GM12878 (cell line): ENCODE measurements at regions not wholly inside any gene's neighbourhood (a gene's known extent, or its start where the extent isn't known, plus 50 kb on each side); places are given as distances from the start of the nearest gene placed in this dataset.

Source experiments
- ATAC-seq: fragments of 200-7000 bp; cut with Tn5 transposase; 3 replicates; pipeline ENCODE4 v1.9.1; 2020; ENCODE audit warnings: mild to moderate bottlenecking, moderate library complexity
- BruUV-seq: library from RNA; stranded (reverse); fragments of 400-500 nt; replicated peaks from 2 replicates; lab custom pipeline; 2021; lab: Mats Ljungman, UMichigan
- CTCF ChIA-PET: fragments of 300-600 bp; sonication (Branson Sonifier 250); formaldehyde crosslinking; extraction: SDS; loops from one replicate; lab custom pipeline; 2021; ENCODE audit warnings: inconsistent platforms; lab: Yijun Ruan, JAX
- POLR2A ChIA-PET: fragments of 350-600 bp; formaldehyde crosslinking; extraction: SDS; loops from one replicate; lab custom pipeline; 2021; ENCODE audit warnings: inconsistent platforms; lab: Charles Lee
- RAD21 ChIA-PET: fragments of 300-600 bp; sonication (Branson Sonifier 250); formaldehyde crosslinking; loops from one replicate; lab custom pipeline; 2023; ENCODE audit warnings: antibody characterized with exemption; ENCODE audit not compliant: unreplicated experiment; lab: Charles Lee
- SMC1A ChIA-PET: fragments of 300-600 bp; sonication (Branson Sonifier 250); formaldehyde crosslinking; loops from one replicate; lab custom pipeline; 2023; ENCODE audit not compliant: unreplicated experiment, uncharacterized antibody; lab: Charles Lee
- DNase-seq: peaks from one replicate; pipeline ENCODE4 v3.0.0-alpha.2; 2011; ENCODE audit warnings: low read depth, low spot score
- FAIRE-seq: peaks from 3 replicates; lab custom pipeline; 2011; peaks lifted over from hg19 to GRCh38; lab: Jason Lieb, UNC
- H2AFZ ChIP-seq: 2 replicates; pipeline ENCODE4 v1.6.0; 2011; ENCODE audit warnings: low read depth, low read length, control low read depth; ENCODE audit not compliant: control insufficient read depth
- H3K27ac ChIP-seq: 2 replicates; pipeline ENCODE4 v1.5.1; 2011; ENCODE audit warnings: control low read depth; ENCODE audit not compliant: control insufficient read depth, insufficient read depth
- H3K27me3 ChIP-seq, 2 experiments: replicated peaks in 1 of 2; 2 replicates each; pipeline versions ENCODE4 v1.6.0 to v1.6.1; 2011; ENCODE audit warnings: low read length in 1 of 2; ENCODE audit not compliant: control insufficient read depth in 2 of 2, insufficient read depth in 2 of 2
- H3K36me3 ChIP-seq, 2 experiments: 2 replicates each; pipeline ENCODE4 v1.5.1; 2011; ENCODE audit warnings: low read length in 1 of 2; ENCODE audit not compliant: control insufficient read depth in 2 of 2, insufficient read depth in 2 of 2
- H3K4me1 ChIP-seq: 2 replicates; pipeline ENCODE4 v1.6.1; 2011; ENCODE audit warnings: mild to moderate bottlenecking, low read length, moderate library complexity, mixed read lengths; ENCODE audit not compliant: control insufficient read depth, insufficient read depth
- H3K4me2 ChIP-seq: 2 replicates; pipeline ENCODE4 v1.6.0; 2011; ENCODE audit warnings: control low read depth; ENCODE audit not compliant: control insufficient read depth, insufficient read depth
- H3K4me3 ChIP-seq: fragments of 200-600 bp; sonication (generic); 2 replicates; pipeline ENCODE4 v1.5.1; 2016
- H3K79me2 ChIP-seq: 2 replicates; pipeline ENCODE4 v1.6.0; 2011; ENCODE audit warnings: low read length; ENCODE audit not compliant: control insufficient read depth, insufficient read depth
- H3K9ac ChIP-seq: 2 replicates; pipeline ENCODE4 v1.8.0; 2011; ENCODE audit warnings: low read length, control low read depth, mixed read lengths; ENCODE audit not compliant: control insufficient read depth, insufficient read depth
- H3K9me3 ChIP-seq: replicated peaks from 3 replicates; pipeline ENCODE4 v1.5.1; 2011; ENCODE audit warnings: mild to moderate bottlenecking, low read length; ENCODE audit not compliant: control insufficient read depth, insufficient read depth
- H4K20me1 ChIP-seq: 2 replicates; pipeline ENCODE4 v1.6.0; 2011; ENCODE audit not compliant: control insufficient read depth, insufficient read depth
- CREM ChIP-seq: IDR thresholded peaks from 2 replicates; pipeline ENCODE4 v1.6.1; 2014; ENCODE audit warnings: antibody characterized with exemption, low read depth
- CTCF ChIP-seq, 3 experiments: IDR thresholded peaks in 2 of 3; conservative IDR thresholded peaks in 1 of 3; 2 replicates each; pipeline ENCODE4 v1.5.1; 2011; ENCODE audit warnings: low read depth in 3 of 3, low read length in 3 of 3, mild to moderate bottlenecking in 3 of 3, control low read depth in 2 of 3, moderate library complexity in 2 of 3, inconsistent platforms in 1 of 3, mixed read lengths in 1 of 3; ENCODE audit not compliant: control insufficient read depth in 2 of 3, insufficient read depth in 1 of 3; ENCODE audit errors: extremely low read depth in 1 of 3
- E2F4 ChIP-seq: IDR thresholded peaks from 2 replicates; pipeline ENCODE4 v1.6.1; 2012; ENCODE audit warnings: low read depth, low read length, improper control_type of control experiment
- FOXK2 ChIP-seq: fragments of 450-650 bp; IDR thresholded peaks from 2 replicates; pipeline ENCODE4 v1.6.1; 2017; ENCODE audit warnings: mild to moderate bottlenecking, moderate library complexity
- GATAD2B ChIP-seq: fragments of 450-650 bp; conservative IDR thresholded peaks from 2 replicates; pipeline ENCODE4 v1.6.1; 2017; ENCODE audit warnings: low read depth, mild to moderate bottlenecking, moderate library complexity
- HCFC1 ChIP-seq: fragments of 150-350 bp; IDR thresholded peaks from 2 replicates; pipeline ENCODE4 v1.6.1; 2014; ENCODE audit warnings: low read length
- IRF4 ChIP-seq: IDR thresholded peaks from 2 replicates; pipeline ENCODE4 v1.6.1; 2011; ENCODE audit warnings: low read depth, low read length
- IRF5 ChIP-seq: fragments of 450-650 bp; IDR thresholded peaks from 2 replicates; pipeline ENCODE4 v1.6.1; 2017; ENCODE audit warnings: borderline replicate concordance
- KDM1A ChIP-seq: fragments of 200-600 bp; sonication (generic); IDR thresholded peaks from 2 replicates; pipeline ENCODE4 v1.6.1; 2016; ENCODE audit warnings: borderline replicate concordance
- POLR2A ChIP-seq: IDR thresholded peaks from 2 replicates; pipeline ENCODE4 v1.6.1; 2011; ENCODE audit warnings: low read depth, mild to moderate bottlenecking, low read length
- PRDM15 ChIP-seq: fragments of 450-650 bp; formaldehyde crosslinking; IDR thresholded peaks from 2 replicates; pipeline ENCODE4 v1.4.0; 2020; ENCODE audit warnings: mild to moderate bottlenecking, moderate library complexity
- RCOR1 ChIP-seq: conservative IDR thresholded peaks from 2 replicates; pipeline ENCODE4 v1.6.1; 2012; ENCODE audit warnings: low read depth, low read length, improper control_type of control experiment
- RELA ChIP-seq: fragments of 450-650 bp; IDR thresholded peaks from 2 replicates; pipeline ENCODE4 v1.8.0; 2014; ENCODE audit warnings: borderline replicate concordance; ENCODE audit not compliant: partially characterized antibody
- RUNX3 ChIP-seq: IDR thresholded peaks from 2 replicates; pipeline ENCODE4 v1.6.1; 2012; ENCODE audit warnings: low read length, inconsistent platforms
- WGBS: methylation state at CpG from one replicate; pipeline ENCODE4 v1.1.6; 2016; ENCODE audit warnings: low lambda C conversion rate; ENCODE audit not compliant: insufficient replicate concordance, insufficient coverage; ENCODE audit errors: missing lambda C conversion rate; 5-methylcytosine and 5-hydroxymethylcytosine counted together
- in situ Hi-C: fragments of 300-500 bp; cut with MboI; formaldehyde crosslinking; loops from 9 replicates; pipeline ENCODE4 v1.14.3; 2018; ENCODE audit warnings: mixed read lengths
- intact Hi-C: fragments of 100-400 bp; cut with micrococcal nuclease; formaldehyde crosslinking; loops from one replicate; pipeline ENCODE4 v1.14.2; 2022; ENCODE audit not compliant: unreplicated experiment

- Histone ChIP-seq H3K4me3 (no peak overlapping the region), H2AFZ (no peak overlapping the region), H3K9me3 (peaks cover 2% of the 10 kb centered on the region), H3K36me3 (no peaks in the 10 kb centered on the region), H3K9ac (no peak overlapping the region), H3K4me2 (no peak overlapping the region), H4K20me1 (no peaks in the 10 kb centered on the region), H3K27ac (no peak overlapping the region), H3K79me2 (no peaks in the 10 kb centered on the region), H3K27me3 (no peaks in the 10 kb centered on the region), H3K4me1 (0 out of 2 replicates have a peak, but pooled peaks cover 5% of the 10 kb centered on the region)
- DNase-seq (no peak), ATAC-seq (no peak), FAIRE-seq (no peak)
- SMC1A ChIA-PET = interaction anchor here (0.7 kb wide), 1 partner anchor 155 kb away, joined by 3 read pairs; no protein-coding TSS in a partner anchor
- WGBS = 39% methylated on average over 4 of the region's 4 CpGs
- RAD21 ChIA-PET = no interaction called here
- no TSS peak for BruUV-seq
- POLR2A ChIA-PET = no interaction called here
- TF ChIP-seq RCOR1 = no peak
- TF ChIP-seq POLR2A = no peak
- no peak for TF ChIP-seq RELA
- TF ChIP-seq KDM1A = no peak
- no peak for TF ChIP-seq FOXK2
- no peak for TF ChIP-seq E2F4
- TF ChIP-seq GATAD2B = no peak
- no peak for TF ChIP-seq PRDM15 (CRISPR knock-in tag)
- TF ChIP-seq IRF5 = no peak
- TF ChIP-seq CREM = no peak
- no peak for TF ChIP-seq CTCF (IDR thresholded peaks at IDR 0.05 in 2 of 3, conservative IDR thresholded peaks at IDR 0.05 in 1 of 3; ENCODE audit: control insufficient read depth in 2 of 3, extremely low read depth in 1 of 3, insufficient read depth in 1 of 3, low read depth in 3 of 3, low read length in 3 of 3)
- no peak for TF ChIP-seq IRF4
- no peak for TF ChIP-seq HCFC1
- TF ChIP-seq RUNX3 = no peak
- CTCF ChIA-PET = no interaction called here
- intact Hi-C loops (no loop called here), in situ Hi-C loops (no loop called here)
These were observed 399.9 kb upstream of the CBLB start for GRCh38 chr3:106268696-106269095.
